Activated CD4-positive, alpha-beta T cell treated with anti-CD3 and anti-CD28 coated beads, Interleukin-2, Interleukin-6, amounts not matched to agents 100 ng/mL and 50 ng/mL, durations not matched to agents 16 hours and 8 hours (primary cell): ENCODE measurements at regions not wholly inside any gene's neighbourhood (a gene's known extent, or its start where the extent isn't known, plus 50 kb on each side); places are given as distances from the start of the nearest gene placed in this dataset.

Experiments
- DNase-seq: peaks from one replicate; pipeline ENCODE4 v3.0.0-alpha.2; 2020

GRCh38 chr9:90010793-90011192, 406.0 kb downstream of the GADD45G start:
- DNase-seq = no peak

- DNase-seq = no peak
Measured at GRCh38 chr9:90012949-90013348, 408.1 kb downstream of the GADD45G start.

- DNase-seq = no peak
Measured at GRCh38 chr9:90013778-90014177, 409.0 kb downstream of the GADD45G start.

GRCh38 chr9:90014421-90014820, 409.6 kb downstream of the GADD45G start:
- no peak for DNase-seq

GRCh38 chr9:90016272-90016671, 411.5 kb downstream of the GADD45G start:
- no peak for DNase-seq

- DNase-seq = no peak
Measured at GRCh38 chr9:90017679-90018078, 412.9 kb downstream of the GADD45G start.

GRCh38 chr9:90018688-90019087, 413.9 kb downstream of the GADD45G start:
- DNase-seq = no peak

GRCh38 chr9:90019626-90020025, 414.8 kb downstream of the GADD45G start:
- no peak for DNase-seq

- DNase-seq = no peak
Measured at GRCh38 chr9:90020276-90020871, 415.6 kb downstream of the GADD45G start.

- DNase-seq = no peak
Measured at GRCh38 chr9:90021216-90021906, 416.5 kb downstream of the GADD45G start.

- DNase-seq = no peak
Measured at GRCh38 chr9:90022474-90022873, 417.7 kb downstream of the GADD45G start.

GRCh38 chr9:90023861-90024260, 419.0 kb downstream of the GADD45G start:
- DNase-seq = no peak

GRCh38 chr9:90024409-90024808, 419.6 kb downstream of the GADD45G start:
- no peak for DNase-seq

- no peak for DNase-seq
Measured at GRCh38 chr9:90024823-90025222, 420.0 kb downstream of the GADD45G start.

- DNase-seq = no peak
Measured at GRCh38 chr9:90025816-90026215, 421.0 kb downstream of the GADD45G start.

- DNase-seq = no peak
Measured at GRCh38 chr9:90027296-90027790, 422.5 kb downstream of the GADD45G start.

GRCh38 chr9:90029386-90029785, 424.6 kb downstream of the GADD45G start:
- no peak for DNase-seq

GRCh38 chr9:90029996-90030395, 425.2 kb downstream of the GADD45G start:
- no peak for DNase-seq

GRCh38 chr9:90032296-90033027, 427.6 kb downstream of the GADD45G start:
- DNase-seq = no peak

GRCh38 chr9:90033028-90033650, 428.3 kb downstream of the GADD45G start:
- DNase-seq = no peak

- no peak for DNase-seq
Measured at GRCh38 chr9:90034071-90034470, 429.3 kb downstream of the GADD45G start.

- no peak for DNase-seq
Measured at GRCh38 chr9:90035471-90035870, 430.7 kb downstream of the GADD45G start.

GRCh38 chr9:90037146-90037797, 432.5 kb downstream of the GADD45G start:
- DNase-seq = no peak
